ENCODE measurements at regions not wholly inside any gene's neighbourhood (a gene's known extent, or its start where the extent isn't known, plus 50 kb on each side); places are given as distances from the start of the nearest gene placed in this dataset.

DNA sequence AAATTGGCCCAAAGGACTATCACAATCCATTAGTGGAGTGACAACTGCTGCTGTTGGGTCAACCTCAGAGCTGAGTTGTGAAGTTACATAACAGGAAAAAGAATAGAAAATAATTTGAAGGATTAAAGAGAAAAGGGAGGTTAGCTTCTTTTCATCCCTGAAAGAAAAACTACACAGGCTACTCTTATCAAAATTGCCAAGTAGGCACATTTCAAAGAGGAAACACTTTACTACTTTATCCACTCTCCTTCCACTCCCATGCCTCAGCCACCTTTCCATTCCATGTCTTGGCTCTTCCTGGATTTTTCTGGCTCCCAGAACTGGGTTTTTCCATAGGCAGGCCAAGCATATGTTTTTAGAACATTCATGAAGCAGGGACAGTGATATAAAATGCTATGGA, 384.0 kb upstream of the RORA start:
- POLR2A ChIA-PET, result no interaction called here
- H3K9me3 ChIP-seq (ENCODE audit: control insufficient read depth in 1 of 2, insufficient read depth in 1 of 2, low read depth in 1 of 2, low read length in 2 of 2), result peaks cover 0 to 4% of the 10 kb centered on the region in 2 experiments; a peak in 1 of 4 replicates
- H3K27me3 ChIP-seq (ENCODE audit: insufficient read depth, low read length), result no peaks in the 10 kb centered on the region; the same call in 1 of the 2 replicates
- CTCF ChIA-PET, result no interaction called here
- no peaks in the 10 kb centered on the region for H3K36me3 ChIP-seq (ENCODE audit: control insufficient read depth in 1 of 2, insufficient read depth in 2 of 2, low read length in 2 of 2)
- RAD21 ChIA-PET (ENCODE audit: low non-redundant PET in 1 of 2, low total read pairs in 2 of 2, uncharacterized antibody in 2 of 2, unreplicated experiment in 2 of 2), result no interaction called here
- BruUV-seq (replicated peaks), result no TSS peak
- no peak for DNase-seq (ENCODE audit: low read depth, low spot score)
- H3K9ac ChIP-seq (ENCODE audit: low read length), result no peak overlapping the region
- intact Hi-C loops (cut with micrococcal nuclease), result no loop called here
- H3K4me1 ChIP-seq (ENCODE audit: control insufficient read depth in 1 of 2, insufficient read depth in 2 of 2, low read length in 2 of 2), result no peaks in the 10 kb centered on the region
- no peak overlapping the region for H3K4me2 ChIP-seq (ENCODE audit: low read length)
- H3K27ac ChIP-seq (ENCODE audit: low read depth, low read length), result no peak overlapping the region
- ATAC-seq, result no peak
- H3K4me3 ChIP-seq (replicated peaks in 1 of 2; ENCODE audit: low read depth in 1 of 2, low read length in 2 of 2), result no peak overlapping the region
- H3K79me2 ChIP-seq (ENCODE audit: insufficient read depth, low read length), result no peaks in the 10 kb centered on the region
- TF ChIP-seq POLR2A (IDR thresholded peaks at IDR 0.05; ENCODE audit: borderline replicate concordance, extremely low read depth, insufficient read depth, insufficient read length) (no peak), SRF (IDR thresholded peaks at IDR 0.05; ENCODE audit: low read depth) (no peak), YY1 (IDR thresholded peaks at IDR 0.05; ENCODE audit: extremely low read depth, insufficient replicate concordance, low read depth, low read length) (no peak), TCF7L2 (IDR thresholded peaks at IDR 0.05; ENCODE audit: borderline replicate concordance, extremely low read depth, insufficient read depth, insufficient read length) (no peak), CBX3 (IDR thresholded peaks at IDR 0.05; ENCODE audit: low read depth) (no peak), RAD21 (IDR thresholded peaks at IDR 0.05; ENCODE audit: low read depth) (no peak), EZH2phosphoT487 (IDR thresholded peaks at IDR 0.05; ENCODE audit: borderline replicate concordance) (no peak), POLR2AphosphoS5 (IDR thresholded peaks at IDR 0.05; ENCODE audit: low read depth, low read length) (no peak), SP1 (IDR thresholded peaks at IDR 0.05; ENCODE audit: low read depth) (no peak)
- TF ChIP-seq, protein P1, sequence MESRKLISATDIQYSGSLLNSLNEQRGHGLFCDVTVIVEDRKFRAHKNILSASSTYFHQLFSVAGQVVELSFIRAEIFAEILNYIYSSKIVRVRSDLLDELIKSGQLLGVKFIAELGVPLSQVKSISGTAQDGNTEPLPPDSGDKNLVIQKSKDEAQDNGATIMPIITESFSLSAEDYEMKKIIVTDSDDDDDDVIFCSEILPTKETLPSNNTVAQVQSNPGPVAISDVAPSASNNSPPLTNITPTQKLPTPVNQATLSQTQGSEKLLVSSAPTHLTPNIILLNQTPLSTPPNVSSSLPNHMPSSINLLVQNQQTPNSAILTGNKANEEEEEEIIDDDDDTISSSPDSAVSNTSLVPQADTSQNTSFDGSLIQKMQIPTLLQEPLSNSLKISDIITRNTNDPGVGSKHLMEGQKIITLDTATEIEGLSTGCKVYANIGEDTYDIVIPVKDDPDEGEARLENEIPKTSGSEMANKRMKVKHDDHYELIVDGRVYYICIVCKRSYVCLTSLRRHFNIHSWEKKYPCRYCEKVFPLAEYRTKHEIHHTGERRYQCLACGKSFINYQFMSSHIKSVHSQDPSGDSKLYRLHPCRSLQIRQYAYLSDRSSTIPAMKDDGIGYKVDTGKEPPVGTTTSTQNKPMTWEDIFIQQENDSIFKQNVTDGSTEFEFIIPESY (IDR thresholded peaks at IDR 0.05; ENCODE audit: extremely low read depth, insufficient replicate concordance, low read length), result no peak
- no peaks in the 10 kb centered on the region for H4K20me1 ChIP-seq (ENCODE audit: insufficient read depth)
- no peaks in the 10 kb centered on the region for H3K9me2 ChIP-seq (ENCODE audit: insufficient read depth)
- H2AFZ ChIP-seq (ENCODE audit: low read depth, low read length, poor library complexity, severe bottlenecking), result no peak overlapping the region
